Neural crest cell (in vitro differentiated cells): ENCODE measurements at regions not wholly inside any gene's neighbourhood (a gene's known extent, or its start where the extent isn't known, plus 50 kb on each side); places are given as distances from the start of the nearest gene placed in this dataset.

Experiments
- DNase-seq: peaks from one replicate; pipeline ENCODE4 v3.0.0; 2021; ENCODE audit warnings: low read depth, mixed read lengths, low spot score
- H3K27ac Mint-ChIP-seq: one replicate; pipeline ENCODE4 v1.8.0; 2021; ENCODE audit warnings: mild to moderate bottlenecking, mixed read lengths; ENCODE audit not compliant: unreplicated experiment
- H3K27me3 Mint-ChIP-seq: 2 replicates; pipeline ENCODE4 v1.8.0; 2021; ENCODE audit warnings: low read depth, mild to moderate bottlenecking, mixed read lengths
- H3K36me3 Mint-ChIP-seq: 2 replicates; pipeline ENCODE4 v1.8.0; 2021; ENCODE audit warnings: low read depth, mild to moderate bottlenecking, mixed read lengths
- H3K4me1 Mint-ChIP-seq: 2 replicates; pipeline ENCODE4 v1.8.0; 2021; ENCODE audit warnings: mixed read lengths
- H3K4me3 Mint-ChIP-seq: one replicate; pipeline ENCODE4 v1.8.0; 2021; ENCODE audit warnings: mild to moderate bottlenecking, mixed read lengths
- H3K9me3 Mint-ChIP-seq: 2 replicates; pipeline ENCODE4 v1.8.0; 2021; ENCODE audit warnings: mixed read lengths
- CTCF ChIP-seq: fragments of 200-600 bp; sonication (generic); conservative IDR thresholded peaks from 2 replicates; pipeline ENCODE4 v1.5.0; 2021; ENCODE audit warnings: antibody characterized with exemption, mild to moderate bottlenecking

DNA sequence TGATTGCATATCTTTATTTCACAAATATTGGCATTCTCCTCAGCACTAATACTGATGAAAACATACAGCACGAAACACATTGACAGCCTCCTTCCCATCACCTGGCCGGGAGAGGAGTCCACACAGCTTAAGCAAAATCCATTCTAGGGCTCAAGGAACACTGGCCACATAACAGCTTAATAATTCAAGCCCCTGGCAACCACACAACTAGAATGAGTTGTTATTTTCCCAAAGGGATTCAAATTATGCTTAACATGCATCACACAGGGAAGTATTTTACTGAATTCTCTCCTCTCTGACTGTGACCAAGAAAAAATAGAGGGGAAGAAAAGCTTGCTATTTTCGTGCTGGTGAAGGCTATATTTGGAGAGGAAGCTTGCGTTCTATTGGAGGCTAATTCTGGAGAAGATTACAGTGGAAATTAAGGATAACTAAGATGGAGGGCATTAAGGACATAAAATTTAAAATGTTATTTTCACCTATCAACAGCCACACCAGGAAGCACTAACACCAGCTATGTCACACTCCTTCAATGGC lies 198.5 kb downstream of the ADGRG6 start:
- Mint-ChIP-seq H3K27ac (no peak overlapping the region), H3K9me3 (peaks cover 18% of the 10 kb centered on the region), H3K27me3 (no peaks in the 10 kb centered on the region), H3K36me3 (peaks cover 4% of the 10 kb centered on the region), H3K4me3 (no peak overlapping the region), H3K4me1 (no peaks in the 10 kb centered on the region)
- no peak for DNase-seq
- no peak for TF ChIP-seq CTCF

DNA sequence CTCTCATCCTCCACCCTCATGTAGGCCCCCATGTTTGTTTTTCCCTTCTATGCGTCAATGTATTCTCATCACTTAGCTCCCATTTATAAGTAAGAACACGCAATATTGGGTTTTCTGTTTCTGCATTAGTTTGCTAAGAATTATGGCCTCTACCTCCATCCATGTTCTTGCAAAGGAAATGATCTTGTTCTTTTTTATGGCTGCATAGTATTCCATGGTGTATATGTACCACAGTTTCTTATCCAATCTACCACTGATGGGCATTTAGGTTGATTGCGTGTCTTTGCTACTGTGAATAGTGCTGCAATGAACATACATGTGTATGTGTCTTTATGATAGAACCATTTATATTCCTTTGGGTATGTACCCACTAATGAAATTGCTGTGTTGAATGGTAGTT lies 200.0 kb downstream of the ADGRG6 start:
- no peak for DNase-seq
- Mint-ChIP-seq H3K4me1 (no peaks in the 10 kb centered on the region), H3K36me3 (peaks cover 4% of the 10 kb centered on the region), H3K9me3 (peaks cover 18% of the 10 kb centered on the region), H3K27me3 (no peaks in the 10 kb centered on the region), H3K27ac (no peak overlapping the region), H3K4me3 (no peak overlapping the region)
- no peak for TF ChIP-seq CTCF

- DNase-seq: no peak
- no peak overlapping the region for H3K27ac Mint-ChIP-seq
- H3K4me1 Mint-ChIP-seq: no peaks in the 10 kb centered on the region
- H3K36me3 Mint-ChIP-seq: peaks cover 4% of the 10 kb centered on the region
- H3K27me3 Mint-ChIP-seq: no peaks in the 10 kb centered on the region
- no peak overlapping the region for H3K4me3 Mint-ChIP-seq
- H3K9me3 Mint-ChIP-seq: peaks cover 17% of the 10 kb centered on the region
- TF ChIP-seq CTCF: no peak
Measured at GRCh38 chr6:142507065-142507464, 205.3 kb downstream of the ADGRG6 start.

GRCh38 chr6:142510211-142510610 lies 208.4 kb downstream of the ADGRG6 start:
- H3K9me3 Mint-ChIP-seq: peaks cover 4% of the 10 kb centered on the region
- no peak for TF ChIP-seq CTCF
- DNase-seq: no peak

DNA sequence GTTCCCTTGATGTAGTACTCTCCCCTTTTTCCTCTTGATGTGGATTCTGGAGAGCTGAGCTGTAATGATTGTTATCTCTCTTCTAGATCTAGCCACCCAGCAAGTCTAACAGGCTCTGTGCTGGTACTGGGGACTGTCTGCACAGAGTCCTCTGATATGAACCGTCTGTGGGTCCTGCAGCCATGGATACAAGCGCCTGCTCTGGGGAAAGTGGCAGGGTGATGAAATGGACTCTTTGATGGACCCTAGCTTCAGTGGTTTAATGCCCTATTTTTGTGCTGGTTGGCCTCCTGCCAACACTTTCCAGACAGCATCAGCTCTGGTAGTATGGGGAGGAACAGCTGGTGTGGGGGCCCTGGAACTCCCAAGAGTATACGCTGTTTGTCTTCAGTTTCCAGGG lies 216.3 kb downstream of the ADGRG6 start:
- Mint-ChIP-seq H3K27ac (no peak overlapping the region), H3K27me3 (peaks cover 5% of the 10 kb centered on the region), H3K4me1 (no peaks in the 10 kb centered on the region), H3K9me3 (peaks cover 12% of the 10 kb centered on the region), H3K4me3 (no peak overlapping the region), H3K36me3 (no peaks in the 10 kb centered on the region)
- no peak for TF ChIP-seq CTCF
- no peak for DNase-seq

More at GRCh38 chr6:142510211-142510610, 208.4 kb downstream of the ADGRG6 start:
- no peak overlapping the region for H3K4me3 Mint-ChIP-seq
- no peaks in the 10 kb centered on the region for H3K4me1 Mint-ChIP-seq
- H3K27me3 Mint-ChIP-seq: peaks cover 2% of the 10 kb centered on the region
- H3K36me3 Mint-ChIP-seq: no peaks in the 10 kb centered on the region
- no peak overlapping the region for H3K27ac Mint-ChIP-seq
